K562 (cell line): ENCODE measurements at regions not wholly inside any gene's neighbourhood (a gene's known extent, or its start where the extent isn't known, plus 50 kb on each side); places are given as distances from the start of the nearest gene placed in this dataset.

ENCODE experiments used
- ATAC-seq: fragments of 200-7000 bp; cut with Tn5 transposase; 3 replicates; pipeline ENCODE4 v1.9.1; 2020; ENCODE audit warnings: moderate library complexity
- BruUV-seq: library from RNA; stranded (reverse); fragments of 400-500 nt; replicated peaks from 2 replicates; lab custom pipeline; 2021; lab: Mats Ljungman, UMichigan
- CTCF ChIA-PET: fragments of 300-600 bp; formaldehyde crosslinking; extraction: SDS; loops from one replicate; lab custom pipeline; 2021; ENCODE audit warnings: low intra/inter-chr PET ratio; lab: Yijun Ruan, JAX
- POLR2A ChIA-PET: fragments of 300-600, 350-650 bp; sonication (Branson Sonifier 250); formaldehyde crosslinking; extraction: SDS; loops from one replicate; lab custom pipeline; 2021; ENCODE audit warnings: antibody characterized with exemption, inconsistent platforms; lab: Yijun Ruan, JAX
- DNase-seq, 4 experiments: peaks; one replicate each; pipeline versions ENCODE4 v3.0.0 to v3.0.0-alpha.2; 2011 to 2018; ENCODE audit warnings: low spot score in 3 of 4, mixed read lengths in 3 of 4; ENCODE audit errors: extremely low read depth in 1 of 4
- FAIRE-seq: peaks from 2 replicates; lab custom pipeline; 2011; peaks lifted over from hg19 to GRCh38; lab: Jason Lieb, UNC
- H2AFZ ChIP-seq: 2 replicates; pipeline ENCODE4 v1.6.0; 2011; ENCODE audit warnings: low read depth, low read length, control low read depth, inconsistent platforms
- H3K27ac ChIP-seq: fragments of 200-600 bp; 3 replicates; pipeline ENCODE4 v1.8.0; 2011; ENCODE audit warnings: low read depth, mild to moderate bottlenecking, control low read depth, inconsistent platforms, low read length, moderate library complexity, mixed read lengths; ENCODE audit errors: extremely low read depth
- H3K27me3 ChIP-seq, 2 experiments: fragments of 300-600 bp in 1 of 2; 2 replicates in 1 of 2; 3 replicates in 1 of 2; pipeline versions ENCODE4 v1.6.0 to v1.8.0; 2011; ENCODE audit warnings: inconsistent platforms in 2 of 2, low read length in 2 of 2, mild to moderate bottlenecking in 1 of 2, mixed read lengths in 1 of 2, moderate library complexity in 1 of 2; ENCODE audit not compliant: control insufficient read depth in 2 of 2, insufficient read depth in 2 of 2
- H3K36me3 ChIP-seq: fragments of 300-600 bp; 3 replicates; pipeline ENCODE4 v1.8.0; 2011; ENCODE audit warnings: mild to moderate bottlenecking, low read length, inconsistent platforms; ENCODE audit not compliant: control insufficient read depth, insufficient read depth
- H3K4me1 ChIP-seq, 2 experiments: fragments of 200-600 bp in 1 of 2; replicated peaks in 1 of 2; 2 replicates in 1 of 2; 3 replicates in 1 of 2; pipeline versions ENCODE4 v1.5.1 to v1.8.0; 2011; ENCODE audit warnings: inconsistent platforms in 2 of 2, low read length in 2 of 2, mild to moderate bottlenecking in 1 of 2, mixed read lengths in 1 of 2, moderate library complexity in 1 of 2; ENCODE audit not compliant: control insufficient read depth in 2 of 2, insufficient read depth in 2 of 2
- H3K4me2 ChIP-seq: 2 replicates; pipeline ENCODE4 v1.6.1; 2011; ENCODE audit warnings: low read length, control low read depth, inconsistent platforms, mixed read lengths; ENCODE audit not compliant: insufficient read depth
- H3K4me3 ChIP-seq: fragments of 200-600 bp; sonication (generic), shearing (Covaris generic); 2 replicates; pipeline ENCODE4 v1.5.1; 2016; ENCODE audit warnings: control low read depth, inconsistent platforms
- H3K79me2 ChIP-seq: fragments of 200-600 bp; 3 replicates; pipeline ENCODE4 v1.8.0; 2011; ENCODE audit warnings: low read length, inconsistent platforms; ENCODE audit not compliant: control insufficient read depth, insufficient read depth
- H3K9ac ChIP-seq, 2 experiments: 2 replicates each; pipeline versions ENCODE4 v1.6.0 to v1.6.1; 2011; ENCODE audit warnings: low read depth in 2 of 2, low read length in 2 of 2, control low read depth in 1 of 2, inconsistent platforms in 1 of 2, mild to moderate bottlenecking in 1 of 2, mixed read lengths in 1 of 2; ENCODE audit not compliant: insufficient read depth in 1 of 2
- H3K9me1 ChIP-seq: one replicate; pipeline ENCODE4 v1.6.0; 2011; ENCODE audit warnings: inconsistent platforms, mild to moderate bottlenecking, low read length, moderate library complexity; ENCODE audit not compliant: control insufficient read depth, insufficient read depth
- H3K9me3 ChIP-seq: replicated peaks from 2 replicates; pipeline ENCODE4 v1.5.1; 2011; ENCODE audit warnings: low read depth, low read length, inconsistent platforms; ENCODE audit not compliant: control insufficient read depth, insufficient read depth
- H4K20me1 ChIP-seq: replicated peaks from 2 replicates; pipeline ENCODE4 v1.6.1; 2011; ENCODE audit warnings: low read length, inconsistent platforms, mixed read lengths; ENCODE audit not compliant: control insufficient read depth, insufficient read depth
- CHD2 ChIP-seq: IDR thresholded peaks from 2 replicates; pipeline ENCODE4 v1.6.1; 2011; ENCODE audit warnings: low read depth, low read length
- ELF1 ChIP-seq: fragments of 200-800 bp; sonication (Bioruptor generic); IDR thresholded peaks from 2 replicates; pipeline ENCODE4 v1.6.1; 2016; ENCODE audit warnings: missing genetic modification characterization, missing compliant biosample characterization
- HLTF ChIP-seq: fragments of 450-650 bp; IDR thresholded peaks from 2 replicates; pipeline ENCODE4 v1.6.1; 2016
- MBD2 ChIP-seq: sonication (generic); IDR thresholded peaks from 2 replicates; pipeline ENCODE4 v1.6.1; 2016; ENCODE audit warnings: low read depth, borderline replicate concordance
- NCOA1 ChIP-seq: fragments of 450-650 bp; IDR thresholded peaks from 2 replicates; pipeline ENCODE4 v1.6.1; 2016; ENCODE audit warnings: low read depth
- PTTG1 ChIP-seq: fragments of 450-650 bp; IDR thresholded peaks from 2 replicates; pipeline ENCODE4 v1.6.1; 2016; ENCODE audit warnings: low read depth, mild to moderate bottlenecking, missing genetic modification characterization, missing compliant biosample characterization
- TCF3 ChIP-seq: sonication (generic); formaldehyde crosslinking; IDR thresholded peaks from 2 replicates; pipeline ENCODE4 v1.4.0; 2020; ENCODE audit warnings: mild to moderate bottlenecking, missing genetic modification reagents
- TCF7L2 ChIP-seq: fragments of 150-350 bp; IDR thresholded peaks from 2 replicates; pipeline ENCODE4 v1.6.1; 2016; ENCODE audit warnings: low read depth, mild to moderate bottlenecking, low read length, moderate library complexity
- THRAP3 ChIP-seq: fragments of 450-650 bp; IDR thresholded peaks from 2 replicates; pipeline ENCODE4 v1.6.1; 2016; ENCODE audit warnings: mild to moderate bottlenecking, inconsistent platforms, borderline replicate concordance
- ZKSCAN1 ChIP-seq: fragments of 150-350 bp; IDR thresholded peaks from 2 replicates; pipeline ENCODE4 v1.6.1; 2016; ENCODE audit warnings: low read depth, low read length
- ZNF347 ChIP-seq: fragments of 450-650 bp; formaldehyde crosslinking; IDR thresholded peaks from 2 replicates; pipeline ENCODE4 v1.4.0; 2020; ENCODE audit warnings: low read depth, mild to moderate bottlenecking, moderate library complexity
- ZNF408 ChIP-seq: fragments of 250-450 bp; sonication (Bioruptor Pico); IDR thresholded peaks from 2 replicates; pipeline ENCODE4 v1.4.0; 2020; ENCODE audit warnings: low read depth, mild to moderate bottlenecking, moderate library complexity
- WGBS: fragments of 100-300 bp; shearing (Covaris generic); methylation state at CpG from one replicate; pipeline ENCODE4 v1.1.6; 2016; ENCODE audit warnings: low coverage, mixed read lengths; ENCODE audit not compliant: insufficient coverage; ENCODE audit errors: missing lambda C conversion rate; 5-methylcytosine and 5-hydroxymethylcytosine counted together
- in situ Hi-C: fragments of 300-500 bp; cut with MboI; formaldehyde crosslinking; loops from 4 replicates; pipeline ENCODE4 v1.15.0; 2018; ENCODE audit warnings: inconsistent platforms, mixed read lengths
- intact Hi-C: fragments of 100-400 bp; cut with micrococcal nuclease; formaldehyde crosslinking; loops from 2 replicates; pipeline ENCODE4 v1.14.2; 2022
- TF ChIP-seq, protein P1 (sequence below): fragments of 250-450 bp; sonication (Bioruptor Pico); IDR thresholded peaks from 2 replicates; pipeline ENCODE4 v1.4.0; 2020; ENCODE audit warnings: mild to moderate bottlenecking
- TF ChIP-seq, protein P2 (sequence below): sonication (generic); formaldehyde crosslinking; IDR thresholded peaks from 2 replicates; pipeline ENCODE4 v1.8.1; 2023; ENCODE audit warnings: mild to moderate bottlenecking, missing genetic modification reagents

DNA sequence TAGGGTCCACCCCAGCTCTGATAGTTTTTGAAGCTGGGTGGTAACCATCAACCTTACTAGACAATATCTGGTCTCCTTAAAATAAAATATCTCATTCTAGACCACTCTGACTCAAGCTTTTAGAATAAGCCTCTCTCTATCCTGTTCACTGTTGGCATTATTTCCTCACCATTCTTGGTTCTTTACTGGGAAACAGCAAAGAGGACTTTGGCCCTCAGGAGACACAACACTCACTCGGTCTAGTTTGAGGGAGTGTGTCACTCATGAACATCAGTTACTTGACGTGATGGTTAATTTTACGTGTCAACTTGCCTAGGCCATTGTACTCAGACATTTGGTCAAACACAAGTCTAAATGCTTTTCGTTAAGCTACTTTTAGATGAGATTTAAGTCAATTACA, 110.6 kb downstream of the FAM76B start:
- H2AFZ ChIP-seq: peak overlapping the region; percentile 15; the same call in 1 of the 2 replicates
- TF ChIP-seq MBD2: no peak
- no peak for TF ChIP-seq CHD2
- no peak for TF ChIP-seq PTTG1
- no peak for TF ChIP-seq TCF3 (CRISPR knock-in tag)
- TF ChIP-seq ZKSCAN1: no peak
- no peak for TF ChIP-seq THRAP3
- no peak for TF ChIP-seq HLTF
- no peak for TF ChIP-seq ZNF408 (CRISPR knock-in tag)
- H3K9me3 ChIP-seq: no peaks in the 10 kb centered on the region
- H3K9ac ChIP-seq: no peak overlapping the region
- ChIA-PET CTCF (no interaction called here), POLR2A (interaction anchor here (0.5 to 0.8 kb wide), 2 partner anchors 32 to 705 kb away, joined by 3 read pairs; no protein-coding TSS in a partner anchor)
- no peaks in the 10 kb centered on the region for H4K20me1 ChIP-seq
- no peak overlapping the region for H3K4me3 ChIP-seq
- WGBS: 37% methylated on average over 4 of the region's 4 CpGs
- DNase-seq (no peak), ATAC-seq (no peak), FAIRE-seq (no peak)
- intact Hi-C loops (no loop called here), in situ Hi-C loops (no loop called here)
- BruUV-seq: no TSS peak
- H3K4me2 ChIP-seq: no peak overlapping the region
- no peaks in the 10 kb centered on the region; a peak in 1 of 5 replicates for H3K4me1 ChIP-seq
- no peaks in the 10 kb centered on the region for H3K36me3 ChIP-seq
- H3K27me3 ChIP-seq: no peaks in the 10 kb centered on the region
- H3K79me2 ChIP-seq: no peaks in the 10 kb centered on the region
- no peak overlapping the region for H3K27ac ChIP-seq
- no peaks in the 10 kb centered on the region for H3K9me1 ChIP-seq

DNA sequence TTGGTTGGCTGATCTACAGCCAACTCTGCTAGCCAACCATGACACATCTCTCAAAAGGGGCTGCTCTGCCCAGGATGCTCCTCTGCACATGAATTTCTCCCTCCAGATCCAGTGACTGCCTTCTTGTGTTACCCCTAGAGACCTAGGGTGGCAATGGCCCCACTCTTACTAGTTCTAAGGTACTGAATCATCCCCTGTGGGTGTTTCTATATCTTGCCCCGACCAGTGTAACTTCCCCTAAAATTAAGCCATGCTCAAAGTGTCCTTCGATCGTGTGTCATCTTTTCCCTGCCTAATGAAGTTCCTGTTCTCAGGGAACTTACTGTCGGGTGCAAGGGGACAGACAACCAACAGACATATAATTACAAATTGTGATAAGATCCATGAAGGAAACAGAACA, 113.3 kb downstream of the FAM76B start:
- Histone ChIP-seq H4K20me1 (no peaks in the 10 kb centered on the region), H3K9ac (no peak overlapping the region), H3K27me3 (no peaks in the 10 kb centered on the region), H3K4me1 (no peaks in the 10 kb centered on the region), H3K4me2 (no peak overlapping the region), H3K79me2 (no peaks in the 10 kb centered on the region), H2AFZ (0 out of 2 replicates have a peak overlapping the region, but pooled peaks have one; percentile 7), H3K27ac (no peak overlapping the region), H3K9me1 (no peaks in the 10 kb centered on the region), H3K4me3 (no peak overlapping the region), H3K36me3 (no peaks in the 10 kb centered on the region), H3K9me3 (no peaks in the 10 kb centered on the region)
- DNase-seq (no peak), FAIRE-seq (peak; percentile 29), ATAC-seq (no peak)
- ChIA-PET POLR2A (no interaction called here), CTCF (no interaction called here)
- WGBS: 11% methylated on average over 4 of the region's 4 CpGs
- intact Hi-C loops: no loop called here
- no TSS peak for BruUV-seq
- in situ Hi-C loops: no loop called here
- TF ChIP-seq ELF1 (tag) (no peak), ZNF347 (CRISPR knock-in tag) (no peak), TCF7L2 (no peak), NCOA1 (no peak)
- TF ChIP-seq, protein P1, sequence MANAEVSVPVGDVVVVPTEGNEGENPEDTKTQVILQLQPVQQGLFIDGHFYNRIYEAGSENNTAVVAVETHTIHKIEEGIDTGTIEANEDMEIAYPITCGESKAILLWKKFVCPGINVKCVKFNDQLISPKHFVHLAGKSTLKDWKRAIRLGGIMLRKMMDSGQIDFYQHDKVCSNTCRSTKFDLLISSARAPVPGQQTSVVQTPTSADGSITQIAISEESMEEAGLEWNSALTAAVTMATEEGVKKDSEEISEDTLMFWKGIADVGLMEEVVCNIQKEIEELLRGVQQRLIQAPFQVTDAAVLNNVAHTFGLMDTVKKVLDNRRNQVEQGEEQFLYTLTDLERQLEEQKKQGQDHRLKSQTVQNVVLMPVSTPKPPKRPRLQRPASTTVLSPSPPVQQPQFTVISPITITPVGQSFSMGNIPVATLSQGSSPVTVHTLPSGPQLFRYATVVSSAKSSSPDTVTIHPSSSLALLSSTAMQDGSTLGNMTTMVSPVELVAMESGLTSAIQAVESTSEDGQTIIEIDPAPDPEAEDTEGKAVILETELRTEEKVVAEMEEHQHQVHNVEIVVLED: no peak
- TF ChIP-seq, protein P2, sequence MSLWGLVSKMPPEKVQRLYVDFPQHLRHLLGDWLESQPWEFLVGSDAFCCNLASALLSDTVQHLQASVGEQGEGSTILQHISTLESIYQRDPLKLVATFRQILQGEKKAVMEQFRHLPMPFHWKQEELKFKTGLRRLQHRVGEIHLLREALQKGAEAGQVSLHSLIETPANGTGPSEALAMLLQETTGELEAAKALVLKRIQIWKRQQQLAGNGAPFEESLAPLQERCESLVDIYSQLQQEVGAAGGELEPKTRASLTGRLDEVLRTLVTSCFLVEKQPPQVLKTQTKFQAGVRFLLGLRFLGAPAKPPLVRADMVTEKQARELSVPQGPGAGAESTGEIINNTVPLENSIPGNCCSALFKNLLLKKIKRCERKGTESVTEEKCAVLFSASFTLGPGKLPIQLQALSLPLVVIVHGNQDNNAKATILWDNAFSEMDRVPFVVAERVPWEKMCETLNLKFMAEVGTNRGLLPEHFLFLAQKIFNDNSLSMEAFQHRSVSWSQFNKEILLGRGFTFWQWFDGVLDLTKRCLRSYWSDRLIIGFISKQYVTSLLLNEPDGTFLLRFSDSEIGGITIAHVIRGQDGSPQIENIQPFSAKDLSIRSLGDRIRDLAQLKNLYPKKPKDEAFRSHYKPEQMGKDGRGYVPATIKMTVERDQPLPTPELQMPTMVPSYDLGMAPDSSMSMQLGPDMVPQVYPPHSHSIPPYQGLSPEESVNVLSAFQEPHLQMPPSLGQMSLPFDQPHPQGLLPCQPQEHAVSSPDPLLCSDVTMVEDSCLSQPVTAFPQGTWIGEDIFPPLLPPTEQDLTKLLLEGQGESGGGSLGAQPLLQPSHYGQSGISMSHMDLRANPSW: no peak
